Right lobe of liver (tissue), 6 donors: ENCODE measurements at regions not wholly inside any gene's neighbourhood (a gene's known extent, or its start where the extent isn't known, plus 50 kb on each side); places are given as distances from the start of the nearest gene placed in this dataset.

Source experiments
- ATAC-seq, 4 donors: fragments of 200-7000 bp; cut with Tn5 transposase; one replicate each; pipeline ENCODE4 v1.9.1; 2020; ENCODE audit warnings: mild to moderate bottlenecking in 4 of 4, moderate library complexity in 4 of 4
- DNase-seq, 3 donors: peaks; one replicate each; pipeline ENCODE4 v3.0.0-alpha.2; 2020
- H3K27ac ChIP-seq, 3 donors: fragments of 200-600 bp; one replicate each; pipeline ENCODE4 v1.8.0; 2022
- H3K27me3 ChIP-seq, 2 donors: fragments of 200-600 bp; one replicate each; pipeline ENCODE4 v1.8.0; 2022
- H3K36me3 ChIP-seq, 4 donors: fragments of 200-600 bp; sonication (generic) in 1 of 4; one replicate each; pipeline versions ENCODE4 v1.5.1 to v1.8.0; 2017 to 2022; ENCODE audit warnings: control low read depth in 1 of 4
- H3K4me1 ChIP-seq, 4 donors: fragments of 200-600 bp; sonication (generic) in 1 of 4; one replicate each; pipeline versions ENCODE4 v1.5.1 to v1.8.0; 2017 to 2022; ENCODE audit warnings: control low read depth in 1 of 4
- H3K4me3 ChIP-seq, 3 donors: fragments of 200-600 bp; one replicate each; pipeline ENCODE4 v1.8.0; 2022
- H3K9me3 ChIP-seq, 4 donors: fragments of 200-600 bp; sonication (generic) in 1 of 4; one replicate each; pipeline versions ENCODE4 v1.5.1 to v1.8.0; 2017 to 2022; ENCODE audit warnings: control low read depth in 1 of 4
- CTCF ChIP-seq, 4 donors: fragments of 200-600 bp in 3 of 4; fragments of 450-650 bp in 1 of 4; IDR thresholded peaks; one replicate each; pipeline versions ENCODE4 v1.5.1 to v1.8.0; 2016 to 2022; ENCODE audit warnings: antibody characterized with exemption in 4 of 4, mild to moderate bottlenecking in 2 of 4
- POLR2A ChIP-seq: fragments of 450-650 bp; IDR thresholded peaks from one replicate; pipeline ENCODE4 v1.6.1; 2017; ENCODE audit warnings: antibody characterized with exemption, mild to moderate bottlenecking
- WGBS: methylation state at CpG from one replicate; pipeline ENCODE4 v1.1.6; 2018; ENCODE audit warnings: low coverage, low lambda C conversion rate; ENCODE audit not compliant: insufficient coverage; ENCODE audit errors: missing lambda C conversion rate; 5-methylcytosine and 5-hydroxymethylcytosine counted together
- intact Hi-C, 2 donors: fragments of 100-400 bp; cut with DNase I; formaldehyde crosslinking; loops; one replicate each; pipeline versions ENCODE4 v1.11.2 to v1.14.1; 2022
- donor health status: DM: no; HTN: yes; CAD: no.
- donor health status: DM: no; HTN: no; CAD: no.
- donor health status: DM: no; HTN: no; CAD: no.
- donor health status: DM: no; HTN: yes; CAD: no.
- donor health status: DM: no; HTN: yes; CAD: no.

DNA sequence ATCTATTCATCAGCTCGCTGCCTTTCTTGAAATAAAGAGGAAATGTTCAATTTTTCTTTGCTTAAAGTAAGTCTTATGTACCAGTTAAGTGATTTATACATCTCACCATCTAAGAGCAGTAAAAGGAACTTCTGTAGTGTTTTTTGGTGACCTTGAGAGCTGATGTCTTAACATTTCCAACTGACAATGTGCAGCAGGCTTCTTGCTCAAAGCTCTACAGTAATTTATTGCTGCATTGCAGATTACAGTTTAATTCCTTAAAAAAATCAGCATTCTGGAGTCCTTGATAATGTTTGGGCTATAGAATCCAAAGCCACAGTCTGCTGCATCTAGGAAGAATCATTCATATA, 61.6 kb downstream of the DIPK2A start:
- H3K27ac ChIP-seq: no peak overlapping the region
- peaks cover 0 to 3% (median 0%) of the 10 kb centered on the region in 4 donors for H3K4me1 ChIP-seq
- WGBS: 76% methylated on average over 1 of the region's 1 CpG
- intact Hi-C loops: no loop called here
- H3K9me3 ChIP-seq: no peaks in the 10 kb centered on the region
- no peak for ATAC-seq
- no peak for TF ChIP-seq POLR2A
- no peak for TF ChIP-seq CTCF (IDR thresholded peaks at IDR 0.05)
- H3K27me3 ChIP-seq: no peaks in the 10 kb centered on the region
- H3K4me3 ChIP-seq: no peak overlapping the region
- H3K36me3 ChIP-seq: no peaks in the 10 kb centered on the region
- no peak for DNase-seq

- H3K27ac ChIP-seq: no peak overlapping the region
- H3K27me3 ChIP-seq: no peaks in the 10 kb centered on the region
- intact Hi-C loops: no loop called here
- no peak for ATAC-seq
- H3K9me3 ChIP-seq: no peaks in the 10 kb centered on the region
- no peak overlapping the region for H3K4me3 ChIP-seq
- TF ChIP-seq CTCF (IDR thresholded peaks at IDR 0.05) (no peak), POLR2A (no peak)
- no peaks in the 10 kb centered on the region for H3K36me3 ChIP-seq
- 13% methylated on average over 1 of the region's 1 CpG for WGBS
- peaks cover 0 to 3% (median 0%) of the 10 kb centered on the region in 4 donors for H3K4me1 ChIP-seq
- no peak for DNase-seq
Observed at GRCh38 chr3:144033863-144034262, 62.2 kb downstream of the DIPK2A start.

GRCh38 chr3:144034715-144035290, 63.2 kb downstream of the DIPK2A start:
- DNase-seq (no peak), ATAC-seq (no peak)
- 93% methylated on average over 2 of the region's 2 CpGs for WGBS
- no peak overlapping the region for H3K4me3 ChIP-seq
- intact Hi-C loops: no loop called here
- TF ChIP-seq POLR2A: no peak
- no peak for TF ChIP-seq CTCF (IDR thresholded peaks at IDR 0.05)
- peaks cover 0 to 3% (median 0%) of the 10 kb centered on the region in 4 donors for H3K4me1 ChIP-seq
- H3K36me3 ChIP-seq: no peaks in the 10 kb centered on the region
- H3K9me3 ChIP-seq: no peaks in the 10 kb centered on the region
- no peaks in the 10 kb centered on the region for H3K27me3 ChIP-seq
- H3K27ac ChIP-seq: no peak overlapping the region

DNA sequence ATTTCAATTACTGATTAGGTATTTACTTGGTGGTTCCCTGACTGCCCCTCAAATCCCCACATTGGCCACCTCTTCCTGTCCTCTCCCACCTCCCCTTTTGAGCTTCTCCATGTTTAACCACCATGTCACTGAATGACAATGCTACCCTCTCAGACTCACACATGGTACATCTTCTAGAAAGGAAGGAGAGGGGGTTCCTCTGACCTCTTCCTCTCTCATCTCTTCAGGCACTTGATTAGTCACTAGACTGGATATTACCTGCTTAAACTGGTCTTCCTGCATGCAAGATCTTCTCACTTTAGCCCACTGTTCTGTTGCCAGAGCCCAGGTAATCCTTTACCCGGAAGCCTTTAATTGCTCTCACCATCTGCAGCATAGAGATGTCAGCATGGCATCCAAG, 64.9 kb downstream of the DIPK2A start:
- TF ChIP-seq CTCF (IDR thresholded peaks at IDR 0.05) (no peak), POLR2A (no peak)
- no peaks in the 10 kb centered on the region for H3K27me3 ChIP-seq
- intact Hi-C loops: no loop called here
- WGBS: 100% methylated on average over 1 of the region's 1 CpG
- no peak overlapping the region for H3K4me3 ChIP-seq
- H3K9me3 ChIP-seq: no peaks in the 10 kb centered on the region
- H3K4me1 ChIP-seq: peaks cover 0 to 3% (median 0%) of the 10 kb centered on the region in 4 donors
- H3K36me3 ChIP-seq: no peaks in the 10 kb centered on the region
- DNase-seq (no peak), ATAC-seq (no peak)
- H3K27ac ChIP-seq: no peak overlapping the region

DNA sequence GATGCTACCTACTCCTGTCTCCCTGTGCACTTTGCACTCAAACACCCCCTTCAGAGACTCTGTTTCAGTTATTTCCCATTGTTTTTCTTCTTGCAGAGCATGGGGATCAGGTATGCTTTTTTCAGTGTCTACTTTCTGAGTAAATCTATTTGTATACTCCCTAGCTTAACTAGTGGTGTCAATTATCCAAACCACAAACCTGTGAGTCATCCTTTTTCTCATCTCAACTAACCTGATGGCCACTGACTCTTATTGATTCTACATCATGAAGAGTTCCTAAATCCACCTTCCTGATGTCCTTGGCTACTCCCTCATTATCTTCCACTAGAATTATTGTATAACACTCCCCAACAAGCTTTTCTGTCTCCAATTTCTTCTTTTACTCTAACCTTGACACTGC, 68.0 kb downstream of the DIPK2A start:
- Histone ChIP-seq H3K27ac (no peak overlapping the region), H3K27me3 (no peaks in the 10 kb centered on the region), H3K4me1 (no peaks in the 10 kb centered on the region), H3K36me3 (no peaks in the 10 kb centered on the region), H3K4me3 (no peak overlapping the region), H3K9me3 (no peaks in the 10 kb centered on the region)
- ATAC-seq: peak in 1 of 4 donors; percentile 55
- DNase-seq: no peak
- TF ChIP-seq CTCF (IDR thresholded peaks at IDR 0.05): no peak
- no peak for TF ChIP-seq POLR2A
- intact Hi-C loops: no loop called here
